COR-L47 (cell line): ENCODE measurements at regions not wholly inside any gene's neighbourhood (a gene's known extent, or its start where the extent isn't known, plus 50 kb on each side); places are given as distances from the start of the nearest gene placed in this dataset.
"Not testable (repeated sequence)": the region's sequence is repeated elsewhere in the genome, so short reads cannot be mapped to it uniquely, and the experiment has no call there.

Source experiments
- DNase-seq: peaks from one replicate; lab custom pipeline; 2025; lab: John Stamatoyannopoulos, UW

GRCh38 chr4:188665491-188666457 is 526.5 kb downstream of the TRIML1 start:
- DNase-seq = no peak

DNA sequence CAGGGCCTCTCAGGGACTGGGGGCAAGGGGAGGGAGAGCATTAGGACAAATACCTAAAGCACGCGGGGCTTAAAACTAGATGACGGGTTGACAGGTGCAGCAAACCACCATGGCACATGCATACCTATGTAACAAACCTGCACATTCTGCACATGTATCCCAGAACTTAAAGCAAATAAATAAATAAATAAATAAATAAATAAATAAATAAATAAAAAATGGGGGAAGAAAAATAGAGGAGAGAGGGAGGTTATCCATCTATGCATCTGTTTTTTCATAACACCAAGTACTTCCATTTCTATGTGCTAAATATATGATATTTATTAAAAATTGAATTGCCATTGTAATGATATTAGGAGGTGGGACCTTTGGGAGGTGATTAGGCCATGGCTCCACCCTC is 539.5 kb downstream of the TRIML1 start:
- not testable (repeated sequence) for DNase-seq

GRCh38 chr4:188680004-188680666 is 540.9 kb downstream of the TRIML1 start:
- DNase-seq = no peak

DNA sequence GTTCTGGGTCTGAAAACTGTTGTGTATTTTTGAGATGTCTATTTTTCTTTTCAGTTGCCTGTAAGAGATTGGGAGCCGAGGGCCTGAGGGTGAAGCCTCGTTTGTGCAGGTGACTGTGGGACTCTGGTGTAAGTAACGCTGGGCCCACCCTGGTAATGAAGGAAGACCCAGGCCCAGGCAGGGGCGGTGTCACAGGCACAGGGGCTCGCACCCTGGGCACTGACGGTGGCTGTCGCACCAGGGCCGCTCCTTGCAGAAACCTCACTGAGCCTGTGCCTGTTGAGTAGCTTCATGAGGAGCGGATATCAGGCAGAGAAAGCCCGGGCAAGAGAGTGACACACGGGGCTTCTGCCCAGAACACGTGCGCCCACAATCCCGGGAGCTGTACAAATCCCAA is 541.4 kb downstream of the TRIML1 start:
- DNase-seq = no peak

GRCh38 chr4:188682321-188682720 is 543.1 kb downstream of the TRIML1 start:
- no peak for DNase-seq

- DNase-seq = no peak
Observed at GRCh38 chr4:188683571-188683970, 544.3 kb downstream of the TRIML1 start.

DNA sequence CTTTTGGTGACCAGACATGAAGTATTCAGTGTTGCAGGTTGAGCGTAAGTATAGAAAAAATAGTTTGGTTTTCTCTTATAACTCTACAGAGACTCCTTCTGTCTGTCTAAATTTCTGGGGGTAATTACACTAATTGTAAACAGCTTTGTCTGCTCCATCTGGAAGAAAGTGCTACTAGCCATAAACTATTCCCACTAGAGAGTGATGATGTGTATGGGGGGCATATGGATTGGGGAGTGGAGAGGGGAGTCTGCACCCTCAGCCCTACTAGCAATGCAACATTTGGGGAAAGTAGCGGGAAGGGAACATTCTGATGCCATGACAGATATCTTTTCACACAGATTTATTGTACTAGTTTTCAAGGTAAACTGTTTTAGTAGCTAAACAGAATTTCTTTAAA is 549.7 kb downstream of the TRIML1 start:
- DNase-seq = no peak

GRCh38 chr4:188691811-188692210 is 552.6 kb downstream of the TRIML1 start:
- no peak for DNase-seq

DNA sequence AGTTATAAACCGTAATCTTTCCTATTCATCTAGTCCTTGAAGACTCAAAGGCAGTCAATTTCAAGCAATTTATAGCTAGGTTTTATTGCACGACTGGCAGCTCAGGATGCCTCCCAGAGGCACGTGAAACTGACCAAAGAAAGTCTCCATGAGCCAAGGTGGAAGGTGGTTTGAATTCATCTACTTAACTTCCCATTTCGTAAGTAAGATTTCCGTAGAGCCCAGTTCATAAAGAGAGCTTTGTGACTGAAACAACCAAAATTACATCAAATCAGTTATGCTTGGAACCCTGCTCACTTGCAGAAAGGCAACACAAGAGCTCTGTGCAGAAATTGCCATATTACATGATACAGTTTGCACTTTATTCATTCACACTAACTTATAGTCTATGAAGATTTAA is 556.0 kb downstream of the TRIML1 start:
- DNase-seq = no peak

DNA sequence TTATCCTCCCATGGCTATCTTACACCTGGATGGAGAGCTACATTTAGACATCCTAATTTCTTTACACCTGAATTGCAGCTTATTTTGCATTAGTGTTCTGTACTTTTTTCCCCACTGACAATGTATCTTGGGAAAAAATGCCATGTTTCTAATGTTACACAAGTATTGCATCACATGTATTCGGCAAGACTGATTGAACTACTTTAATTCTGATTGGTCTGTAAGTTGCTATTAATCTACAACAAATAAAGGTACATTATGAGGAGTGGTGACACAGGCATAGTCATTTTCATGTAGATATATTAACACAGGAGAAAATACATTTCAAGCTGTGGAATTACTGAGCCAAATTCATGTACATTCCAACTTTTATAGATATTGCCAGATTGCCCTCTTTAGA is 558.0 kb downstream of the TRIML1 start:
- DNase-seq = no peak

DNA sequence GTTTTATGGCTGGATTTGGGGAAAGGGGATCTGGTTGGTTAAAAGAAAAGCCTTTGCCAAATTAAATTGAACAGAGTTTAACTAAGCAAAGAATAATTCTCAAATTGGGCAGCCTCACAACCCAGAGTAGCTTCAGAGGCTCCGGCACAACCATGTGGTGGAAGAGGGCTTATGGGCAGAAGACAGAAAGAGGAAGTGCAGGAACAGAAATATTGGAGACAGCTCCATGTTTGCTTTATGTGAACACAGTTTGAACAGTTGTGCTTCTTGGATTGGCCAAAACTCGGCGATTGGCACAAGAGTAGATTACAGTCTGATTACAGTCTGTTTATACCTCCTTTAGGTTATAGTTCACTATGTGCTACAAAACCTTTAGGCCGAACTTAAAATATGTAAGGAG is 562.7 kb downstream of the TRIML1 start:
- no peak for DNase-seq

GRCh38 chr4:188704288-188704687 is 565.0 kb downstream of the TRIML1 start:
- no peak for DNase-seq

GRCh38 chr4:188707036-188707435 is 567.8 kb downstream of the TRIML1 start:
- no peak for DNase-seq

- no peak for DNase-seq
Observed at GRCh38 chr4:188714501-188714900, 575.3 kb downstream of the TRIML1 start.

- no peak for DNase-seq
Observed at GRCh38 chr4:188714907-188715306, 575.7 kb downstream of the TRIML1 start.

GRCh38 chr4:188717661-188718060 is 578.4 kb downstream of the TRIML1 start:
- no peak for DNase-seq

- DNase-seq = no peak
Observed at GRCh38 chr4:188719794-188720193, 580.6 kb downstream of the TRIML1 start.

DNA sequence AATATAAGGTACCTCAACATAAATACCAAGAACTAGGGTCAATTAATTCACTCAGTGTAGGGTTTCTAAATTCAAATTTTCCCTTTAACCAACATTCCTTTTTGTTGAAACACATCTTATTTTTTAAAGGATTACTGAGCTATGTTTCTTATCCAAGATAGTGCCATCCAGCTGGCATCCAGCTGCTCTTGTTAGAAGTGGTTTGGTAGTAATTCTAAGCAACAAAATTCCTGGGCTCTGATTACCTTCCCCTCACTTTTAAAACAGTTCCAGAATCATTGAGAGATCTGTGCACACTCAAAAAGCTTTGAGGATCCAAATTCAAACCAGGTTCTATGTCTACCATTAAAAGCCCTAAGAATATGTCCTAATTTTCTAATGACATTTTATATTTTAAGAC is 583.7 kb downstream of the TRIML1 start:
- DNase-seq = no peak

DNA sequence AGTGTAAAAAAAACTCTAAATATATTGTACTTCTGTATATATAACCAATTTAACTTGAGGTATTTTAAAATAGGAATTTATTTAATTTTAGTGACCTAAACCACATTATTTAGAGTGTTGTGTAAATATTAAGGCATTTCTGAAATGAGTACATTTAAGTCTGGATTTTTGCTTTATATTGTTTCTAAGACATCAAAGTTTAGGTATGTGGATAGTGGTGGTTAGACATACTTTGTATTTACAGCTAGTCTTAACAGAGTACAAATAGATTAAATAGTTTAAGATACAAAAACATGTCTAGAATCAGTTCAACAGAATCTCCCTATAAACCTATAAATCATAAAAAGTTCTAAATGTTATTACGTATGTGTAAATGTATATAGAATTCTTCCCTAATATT is 588.5 kb downstream of the TRIML1 start:
- no peak for DNase-seq

DNA sequence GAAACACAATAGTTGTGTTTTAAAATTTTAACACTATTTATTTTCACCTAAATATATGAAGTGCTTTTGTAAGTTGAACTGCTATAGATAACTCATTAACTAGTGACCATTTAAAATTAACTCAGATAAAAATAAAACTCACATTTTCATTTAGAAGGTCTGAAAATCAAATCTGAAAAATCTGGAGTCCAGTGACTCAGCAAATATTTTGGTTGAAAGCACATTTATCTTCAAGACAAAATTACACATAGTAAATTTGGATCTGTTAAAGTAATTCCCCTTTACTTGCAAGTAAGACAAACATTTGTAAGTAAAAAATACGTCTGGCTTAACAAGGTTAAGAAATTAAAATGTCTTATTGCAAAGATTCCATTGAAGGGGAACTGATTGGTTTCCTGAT is 589.1 kb downstream of the TRIML1 start:
- DNase-seq = no peak

DNA sequence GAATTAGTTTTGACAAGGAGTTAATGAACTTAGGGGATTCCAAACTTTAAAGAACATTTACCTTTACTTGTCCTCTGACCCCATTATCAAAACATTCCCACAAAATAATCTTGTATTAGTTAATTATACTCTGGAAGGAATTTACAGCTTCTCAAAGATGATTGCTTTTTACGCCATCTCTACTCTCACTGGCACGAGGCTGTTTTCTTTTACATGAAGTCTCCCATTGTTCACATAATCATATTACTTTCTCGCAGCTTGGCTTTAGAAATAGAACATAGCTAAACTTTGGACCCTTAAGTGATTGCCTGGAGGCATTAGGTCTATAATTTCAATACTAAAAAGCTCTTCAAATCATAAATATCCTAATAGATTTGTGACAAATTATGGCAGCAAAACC is 592.9 kb downstream of the TRIML1 start:
- no peak for DNase-seq

DNA sequence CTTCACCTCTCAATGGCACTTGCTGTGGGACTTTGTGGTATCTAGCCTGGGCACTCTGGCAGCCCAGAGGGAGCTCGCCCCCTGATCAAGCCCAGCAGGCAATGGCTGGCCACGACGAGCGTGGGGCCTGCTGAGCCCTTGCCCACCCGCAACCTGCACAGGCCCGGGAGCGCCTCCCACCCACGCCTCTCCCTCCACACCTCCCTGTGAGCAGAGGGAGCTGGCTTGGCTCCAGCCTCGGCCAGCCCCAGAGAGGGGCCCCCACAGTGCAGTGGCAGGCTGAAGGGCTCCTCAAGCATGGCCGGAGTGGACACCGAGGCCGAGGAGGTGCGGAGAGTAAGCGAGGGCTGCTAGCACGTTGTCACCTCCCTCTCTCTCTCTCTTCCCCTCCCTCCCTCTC is 595.8 kb downstream of the TRIML1 start:
- no peak for DNase-seq

DNA sequence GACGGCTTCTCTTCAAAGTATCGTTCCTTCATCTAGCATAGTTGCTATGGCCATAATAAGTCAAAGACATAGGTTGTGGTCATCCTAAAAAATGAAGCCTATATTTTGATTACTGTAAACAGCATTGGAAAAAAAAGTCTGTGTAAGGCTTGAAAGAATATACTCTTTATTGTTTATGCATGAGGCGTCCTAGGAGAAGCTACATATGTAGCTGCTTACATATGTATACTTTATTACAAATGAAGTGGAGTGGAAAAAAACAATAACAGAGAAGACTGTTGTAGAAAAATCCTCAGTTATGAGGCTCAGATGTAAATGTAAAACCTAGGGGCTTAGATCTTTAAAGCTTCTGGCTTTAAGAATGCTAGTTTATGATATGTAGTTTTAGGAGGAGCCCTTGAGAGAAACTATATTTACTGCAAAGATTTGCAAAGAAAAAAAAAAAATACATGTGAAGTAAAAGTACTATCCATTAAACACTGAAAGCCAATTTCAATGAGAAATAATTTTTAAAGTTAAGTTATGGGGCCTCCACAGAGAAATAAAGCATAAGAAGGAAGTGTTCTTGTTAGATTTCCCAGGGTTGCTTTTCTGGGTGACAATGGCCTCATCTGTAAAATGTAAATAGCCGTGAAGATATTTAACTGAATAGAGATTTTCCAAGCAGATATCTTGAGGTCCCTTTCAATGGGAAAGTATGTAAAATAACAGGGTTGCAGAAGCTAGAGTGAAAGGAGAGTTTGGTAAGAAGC is 598.2 kb downstream of the TRIML1 start:
- DNase-seq = no peak
